H1 (cell line): ENCODE measurements at regions not wholly inside any gene's neighbourhood (a gene's known extent, or its start where the extent isn't known, plus 50 kb on each side); places are given as distances from the start of the nearest gene placed in this dataset.

Experiments used
- CTCF ChIA-PET: fragments of 300-600 bp; sonication (Branson Sonifier 250); formaldehyde crosslinking; loops from one replicate; lab custom pipeline; 2021; ENCODE audit not compliant: partially characterized antibody; lab: Charles Lee
- POLR2A ChIA-PET: fragments of 300-600 bp; sonication (Branson Sonifier 250); formaldehyde crosslinking; loops from one replicate; lab custom pipeline; 2021; ENCODE audit warnings: inconsistent platforms; ENCODE audit not compliant: partially characterized antibody; lab: Charles Lee
- DNase-seq, 2 experiments: peaks; one replicate each; pipeline versions ENCODE4 v3.0.0 to v3.0.0-alpha.2; 2010 to 2022; ENCODE audit warnings: low spot score in 2 of 2, low read depth in 1 of 2, mixed read lengths in 1 of 2
- FAIRE-seq: peaks from 2 replicates; lab custom pipeline; 2011; peaks lifted over from hg19 to GRCh38; lab: Jason Lieb, UNC
- H2AFZ ChIP-seq: 2 replicates; pipeline ENCODE4 v1.8.1; 2012; ENCODE audit warnings: low read length, inconsistent platforms
- H2AK5ac ChIP-seq: 2 replicates; pipeline ENCODE4 v1.6.1; 2013; ENCODE audit warnings: low read depth, low read length
- H2BK120ac ChIP-seq: replicated peaks from 2 replicates; pipeline ENCODE3; 2013; ENCODE audit warnings: low read depth, low read length, inconsistent platforms
- H2BK12ac ChIP-seq: 2 replicates; pipeline ENCODE4 v1.6.1; 2013; ENCODE audit warnings: low read depth, low read length
- H2BK15ac ChIP-seq: 2 replicates; pipeline ENCODE4 v1.6.1; 2013; ENCODE audit warnings: low read length
- H2BK20ac ChIP-seq: 2 replicates; pipeline ENCODE4 v1.6.1; 2013; ENCODE audit warnings: low read length
- H2BK5ac ChIP-seq: 2 replicates; pipeline ENCODE4 v1.6.1; 2013; ENCODE audit warnings: low read depth, low read length
- H3K14ac ChIP-seq: 2 replicates; pipeline ENCODE4 v1.6.1; 2013; ENCODE audit warnings: inconsistent platforms; ENCODE audit not compliant: insufficient read length
- H3K18ac ChIP-seq: 2 replicates; pipeline ENCODE4 v1.6.1; 2013; ENCODE audit warnings: low read length; ENCODE audit errors: extremely low read depth
- H3K23ac ChIP-seq: 2 replicates; pipeline ENCODE4 v1.6.1; 2013; ENCODE audit warnings: inconsistent platforms; ENCODE audit not compliant: insufficient read length
- H3K23me2 ChIP-seq: 2 replicates; pipeline ENCODE4 v1.6.1; 2013; ENCODE audit warnings: low read depth, low read length
- H3K27ac ChIP-seq: 2 replicates; pipeline ENCODE4 v1.6.1; 2011; ENCODE audit warnings: low read depth, low read length, inconsistent platforms
- H3K27me3 ChIP-seq, 4 experiments: replicated peaks in 1 of 4; 1 replicate in 1 of 4; 2 replicates in 3 of 4; pipeline versions ENCODE4 v1.6.1 to v1.8.1; 2011 to 2013; ENCODE audit warnings: low read length in 3 of 4, mild to moderate bottlenecking in 3 of 4, inconsistent platforms in 2 of 4, mixed read lengths in 2 of 4, moderate library complexity in 1 of 4; ENCODE audit not compliant: control insufficient read depth in 3 of 4, insufficient read depth in 3 of 4; ENCODE audit errors: extremely low read depth in 1 of 4
- H3K36me3 ChIP-seq, 4 experiments: 2 replicates each; pipeline versions ENCODE4 v1.6.1 to v1.8.1; 2011 to 2013; ENCODE audit warnings: mild to moderate bottlenecking in 4 of 4, low read length in 3 of 4, moderate library complexity in 2 of 4, control low read depth in 1 of 4, inconsistent platforms in 1 of 4; ENCODE audit not compliant: insufficient read depth in 4 of 4, control insufficient read depth in 2 of 4
- H3K4ac ChIP-seq: replicated peaks from 2 replicates; pipeline ENCODE3; 2013; ENCODE audit warnings: low read length, low read depth, mixed read lengths, inconsistent platforms; ENCODE audit not compliant: insufficient read length
- H3K4me1 ChIP-seq, 4 experiments: replicated peaks in 1 of 4; 1 replicate in 1 of 4; 2 replicates in 3 of 4; pipeline versions ENCODE4 v1.6.1 to v1.8.1; 2011 to 2013; ENCODE audit warnings: low read length in 3 of 4, inconsistent platforms in 2 of 4, mixed read lengths in 1 of 4; ENCODE audit not compliant: insufficient read depth in 4 of 4, control insufficient read depth in 3 of 4
- H3K4me2 ChIP-seq, 2 experiments: 2 replicates each; pipeline versions ENCODE4 v1.6.1 to v1.8.1; 2011 to 2013; ENCODE audit warnings: low read depth in 2 of 2, low read length in 2 of 2, control low read depth in 1 of 2, inconsistent platforms in 1 of 2, mild to moderate bottlenecking in 1 of 2; ENCODE audit not compliant: insufficient read depth in 1 of 2
- H3K4me3 ChIP-seq, 4 experiments: fragments of 200-600, 300-600 bp in 1 of 4; sonication (generic), shearing (Covaris generic), sonication (Bioruptor Twin) in 1 of 4; 2 replicates each; pipeline versions ENCODE4 v1.5.1 to v1.8.1; 2011 to 2016; ENCODE audit warnings: low read length in 4 of 4, low read depth in 3 of 4, control low read depth in 2 of 4, inconsistent platforms in 2 of 4, mild to moderate bottlenecking in 2 of 4, mixed read lengths in 1 of 4, moderate library complexity in 1 of 4; ENCODE audit not compliant: insufficient read depth in 2 of 4; ENCODE audit errors: extremely low read depth in 1 of 4
- H3K56ac ChIP-seq: replicated peaks from 2 replicates; pipeline ENCODE3; 2013; ENCODE audit warnings: low read depth, mild to moderate bottlenecking, mixed read lengths, low read length, inconsistent platforms; ENCODE audit not compliant: insufficient read length
- H3K79me1 ChIP-seq: 2 replicates; pipeline ENCODE4 v1.6.1; 2013; ENCODE audit warnings: low read depth, low read length, control low read depth
- H3K79me2 ChIP-seq, 2 experiments: 2 replicates each; pipeline versions ENCODE4 v1.6.1 to v1.8.1; 2012 to 2013; ENCODE audit warnings: low read length in 2 of 2, mild to moderate bottlenecking in 2 of 2, inconsistent platforms in 1 of 2; ENCODE audit not compliant: insufficient read depth in 2 of 2, control insufficient read depth in 1 of 2
- H3K9ac ChIP-seq, 4 experiments: replicated peaks in 1 of 4; 1 replicate in 1 of 4; 2 replicates in 3 of 4; pipeline versions ENCODE4 v1.6.1 to v1.8.1; 2011 to 2013; ENCODE audit warnings: low read depth in 3 of 4, low read length in 3 of 4, control low read depth in 2 of 4, mild to moderate bottlenecking in 2 of 4, moderate library complexity in 2 of 4, inconsistent platforms in 1 of 4; ENCODE audit errors: extremely low read depth in 1 of 4
- H3K9me3 ChIP-seq, 2 experiments: 2 replicates each; pipeline versions ENCODE4 v1.6.1 to v1.8.1; 2012 to 2013; ENCODE audit warnings: mild to moderate bottlenecking in 2 of 2, moderate library complexity in 2 of 2, control low read depth in 1 of 2, inconsistent platforms in 1 of 2, low read depth in 1 of 2, low read length in 1 of 2, mixed read lengths in 1 of 2; ENCODE audit not compliant: insufficient read depth in 2 of 2
- H4K20me1 ChIP-seq, 2 experiments: replicated peaks in 1 of 2; 2 replicates each; pipeline versions ENCODE3 to v1.8.1; 2011 to 2013; ENCODE audit warnings: inconsistent platforms in 2 of 2, low read length in 2 of 2, mild to moderate bottlenecking in 1 of 2; ENCODE audit not compliant: insufficient read depth in 2 of 2, control insufficient read depth in 1 of 2
- H4K5ac ChIP-seq: 2 replicates; pipeline ENCODE4 v1.6.1; 2013; ENCODE audit warnings: low read length, low read depth, mixed read lengths, inconsistent platforms; ENCODE audit not compliant: insufficient read length
- H4K8ac ChIP-seq: 2 replicates; pipeline ENCODE4 v1.8.0; 2013; ENCODE audit warnings: mild to moderate bottlenecking, moderate library complexity, low read length, inconsistent platforms; ENCODE audit not compliant: insufficient read depth; ENCODE audit errors: extremely low read depth
- H4K91ac ChIP-seq: replicated peaks from 2 replicates; pipeline ENCODE3; 2013; ENCODE audit warnings: low read length, mixed read lengths, inconsistent platforms; ENCODE audit not compliant: insufficient read length
- ATF3 ChIP-seq: IDR thresholded peaks from 2 replicates; pipeline ENCODE4 v1.6.1; 2011; ENCODE audit warnings: low read depth, mild to moderate bottlenecking, low read length; ENCODE audit not compliant: insufficient read depth
- KDM5A ChIP-seq: fragments of 200-600 bp; IDR thresholded peaks from 2 replicates; pipeline ENCODE4 v1.7.1; 2012; ENCODE audit warnings: mild to moderate bottlenecking, low read length, inconsistent platforms, mixed read lengths
- MAX ChIP-seq: IDR thresholded peaks from 2 replicates; pipeline ENCODE4 v1.6.1; 2012; ENCODE audit warnings: inconsistent platforms
- PHF8 ChIP-seq: fragments of 200-600 bp; sonication (generic); conservative IDR thresholded peaks from 2 replicates; pipeline ENCODE4 v1.7.1; 2012; ENCODE audit warnings: low read depth, mild to moderate bottlenecking, inconsistent platforms, low read length, moderate library complexity
- TAF1 ChIP-seq: IDR thresholded peaks from 2 replicates; pipeline ENCODE4 v1.6.1; 2011; ENCODE audit warnings: mild to moderate bottlenecking, low read depth, low read length
- WGBS, 2 experiments: shearing (Covaris generic) in 1 of 2; methylation state at CpG; one replicate each; pipeline versions ENCODE4 v1.1.6 to v1.1.7; 2013 to 2015; ENCODE audit warnings: low lambda C conversion rate in 2 of 2, mixed read lengths in 2 of 2, inconsistent platforms in 1 of 2, low coverage in 1 of 2, missing lambda C conversion rate in 1 of 2; ENCODE audit not compliant: insufficient replicate concordance in 2 of 2, insufficient coverage in 1 of 2, insufficient read length in 1 of 2; ENCODE audit errors: extremely low coverage in 1 of 2, missing lambda C conversion rate in 1 of 2; 5-methylcytosine and 5-hydroxymethylcytosine counted together

DNA sequence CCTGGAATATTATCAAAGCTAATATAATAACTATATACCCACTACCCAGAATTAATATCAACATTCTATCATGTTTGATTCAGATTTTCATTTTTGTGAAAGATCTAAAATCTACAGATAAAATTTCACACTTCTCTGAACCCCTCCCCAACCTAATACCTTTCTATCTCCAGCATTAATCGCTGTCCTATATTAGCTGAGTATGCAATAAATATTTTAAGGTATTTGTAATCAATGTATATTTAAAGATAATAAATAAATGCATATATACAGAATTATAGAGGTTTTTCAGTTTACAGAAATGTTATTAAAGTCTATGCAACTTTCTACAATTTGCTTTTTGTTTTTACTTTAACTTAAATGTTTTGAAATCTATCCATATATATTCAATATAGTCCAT, 156.7 kb upstream of the NRSN1 start:
- H4K8ac ChIP-seq, result no peak overlapping the region
- H3K14ac ChIP-seq, result no peak overlapping the region
- H3K27me3 ChIP-seq, result no peaks in the 10 kb centered on the region
- WGBS, 2 experiments, result 83% methylated on average over 1 of the region's 1 CpG; no CpG with 5 or more reads in 1 of the 2 experiments
- H2BK5ac ChIP-seq, result no peak overlapping the region
- POLR2A ChIA-PET, result no interaction called here
- no peak overlapping the region for H3K4me2 ChIP-seq
- no peaks in the 10 kb centered on the region for H3K79me1 ChIP-seq
- FAIRE-seq, result no peak
- H3K79me2 ChIP-seq, result no peaks in the 10 kb centered on the region
- CTCF ChIA-PET, result no interaction called here
- no peaks in the 10 kb centered on the region for H3K4me1 ChIP-seq
- no peak overlapping the region for H4K91ac ChIP-seq
- H2BK120ac ChIP-seq, result no peak overlapping the region
- H4K20me1 ChIP-seq, result no peaks in the 10 kb centered on the region
- H3K4me3 ChIP-seq, result no peak overlapping the region
- no peaks in the 10 kb centered on the region for H3K36me3 ChIP-seq
- no peak overlapping the region for H2BK15ac ChIP-seq
- H3K4ac ChIP-seq, result no peak overlapping the region
- no peaks in the 10 kb centered on the region for H3K23me2 ChIP-seq
- no peak overlapping the region for H2BK12ac ChIP-seq
- H2BK20ac ChIP-seq, result no peak overlapping the region
- no peaks in the 10 kb centered on the region for H3K9me3 ChIP-seq
- no peak overlapping the region for H3K18ac ChIP-seq
- no peak overlapping the region for H2AK5ac ChIP-seq
- DNase-seq, result no peak
- no peak overlapping the region for H2AFZ ChIP-seq
- no peak overlapping the region for H4K5ac ChIP-seq
- H3K9ac ChIP-seq, result no peak overlapping the region
- H3K56ac ChIP-seq, result no peak overlapping the region
- TF ChIP-seq ATF3, result no peak
- no peak for TF ChIP-seq MAX
- no peak for TF ChIP-seq KDM5A
- TF ChIP-seq PHF8, result no peak
- no peak for TF ChIP-seq TAF1
- H3K27ac ChIP-seq, result no peak overlapping the region
- H3K23ac ChIP-seq, result no peak overlapping the region
